ENCODE measurements at regions not wholly inside any gene's neighbourhood (a gene's known extent, or its start where the extent isn't known, plus 50 kb on each side); places are given as distances from the start of the nearest gene placed in this dataset.

GRCh38 chr6:67345946-67346345 is 1289.1 kb upstream of the ADGRB3 start:
- no peak overlapping the region for H3K27ac ChIP-seq (ENCODE audit: low read depth, low read length)
- H3K9me3 ChIP-seq (ENCODE audit: control insufficient read depth in 3 of 3, low read length in 3 of 3): peaks cover 0 to 3% (median 0%) of the 10 kb centered on the region in 3 donors
- H3K27me3 ChIP-seq (ENCODE audit: control insufficient read depth in 3 of 3, insufficient read depth in 3 of 3, low read length in 3 of 3): no peaks in the 10 kb centered on the region
- H3K4me1 ChIP-seq (ENCODE audit: control insufficient read depth in 3 of 3, insufficient read depth in 3 of 3, low read length in 3 of 3): no peaks in the 10 kb centered on the region
- no peak overlapping the region for H3K4me3 ChIP-seq (ENCODE audit: low read length in 3 of 3)
- no peak overlapping the region for H3K9ac ChIP-seq (ENCODE audit: low read depth in 1 of 3, low read length in 3 of 3)
- H3K36me3 ChIP-seq (ENCODE audit: control insufficient read depth in 3 of 3, insufficient read depth in 3 of 3, low read length in 3 of 3): no peaks in the 10 kb centered on the region

GRCh38 chr6:67336014-67336413 is 1299.1 kb upstream of the ADGRB3 start:
- H3K4me3 ChIP-seq (ENCODE audit: low read length in 3 of 3): no peak overlapping the region
- no peaks in the 10 kb centered on the region for H3K27me3 ChIP-seq (ENCODE audit: control insufficient read depth in 3 of 3, insufficient read depth in 3 of 3, low read length in 3 of 3)
- no peaks in the 10 kb centered on the region for H3K36me3 ChIP-seq (ENCODE audit: control insufficient read depth in 3 of 3, insufficient read depth in 3 of 3, low read length in 3 of 3)

GRCh38 chr6:67331304-67331703 is 1303.8 kb upstream of the ADGRB3 start:
- no peaks in the 10 kb centered on the region for H3K36me3 ChIP-seq (ENCODE audit: control insufficient read depth in 3 of 3, insufficient read depth in 3 of 3, low read length in 3 of 3)
- H3K4me1 ChIP-seq (ENCODE audit: control insufficient read depth in 3 of 3, insufficient read depth in 3 of 3, low read length in 3 of 3): no peaks in the 10 kb centered on the region
- no peak overlapping the region for H3K9ac ChIP-seq (ENCODE audit: low read depth in 1 of 3, low read length in 3 of 3)
- no peaks in the 10 kb centered on the region for H3K9me3 ChIP-seq (ENCODE audit: control insufficient read depth in 3 of 3, low read length in 3 of 3)
- H3K4me3 ChIP-seq (ENCODE audit: low read length in 3 of 3): no peak overlapping the region
- H3K27me3 ChIP-seq (ENCODE audit: control insufficient read depth in 3 of 3, insufficient read depth in 3 of 3, low read length in 3 of 3): no peaks in the 10 kb centered on the region
- no peak overlapping the region for H3K27ac ChIP-seq (ENCODE audit: low read depth, low read length)

More at GRCh38 chr6:67336014-67336413, 1299.1 kb upstream of the ADGRB3 start:
- Histone ChIP-seq H3K27ac (ENCODE audit: low read depth, low read length) (no peak overlapping the region), H3K9ac (ENCODE audit: low read depth in 1 of 3, low read length in 3 of 3) (no peak overlapping the region), H3K9me3 (ENCODE audit: control insufficient read depth in 3 of 3, low read length in 3 of 3) (no peaks in the 10 kb centered on the region), H3K4me1 (ENCODE audit: control insufficient read depth in 3 of 3, insufficient read depth in 3 of 3, low read length in 3 of 3) (no peaks in the 10 kb centered on the region)

GRCh38 chr6:67328269-67328668 is 1306.8 kb upstream of the ADGRB3 start:
- no peaks in the 10 kb centered on the region for H3K4me1 ChIP-seq (ENCODE audit: control insufficient read depth in 3 of 3, insufficient read depth in 3 of 3, low read length in 3 of 3)
- H3K9ac ChIP-seq (ENCODE audit: low read depth in 1 of 3, low read length in 3 of 3): no peak overlapping the region
- no peaks in the 10 kb centered on the region for H3K9me3 ChIP-seq (ENCODE audit: control insufficient read depth in 3 of 3, low read length in 3 of 3)
- H3K27me3 ChIP-seq (ENCODE audit: control insufficient read depth in 3 of 3, insufficient read depth in 3 of 3, low read length in 3 of 3): no peaks in the 10 kb centered on the region
- H3K36me3 ChIP-seq (ENCODE audit: control insufficient read depth in 3 of 3, insufficient read depth in 3 of 3, low read length in 3 of 3): no peaks in the 10 kb centered on the region
- no peak overlapping the region for H3K4me3 ChIP-seq (ENCODE audit: low read length in 3 of 3)
- no peak overlapping the region for H3K27ac ChIP-seq (ENCODE audit: low read depth, low read length)

- H3K4me1 ChIP-seq (ENCODE audit: control insufficient read depth in 3 of 3, insufficient read depth in 3 of 3, low read length in 3 of 3): no peaks in the 10 kb centered on the region
- no peak overlapping the region for H3K27ac ChIP-seq (ENCODE audit: low read depth, low read length)
- no peak overlapping the region for H3K9ac ChIP-seq (ENCODE audit: low read depth in 1 of 3, low read length in 3 of 3)
- no peaks in the 10 kb centered on the region for H3K36me3 ChIP-seq (ENCODE audit: control insufficient read depth in 3 of 3, insufficient read depth in 3 of 3, low read length in 3 of 3)
- H3K27me3 ChIP-seq (ENCODE audit: control insufficient read depth in 3 of 3, insufficient read depth in 3 of 3, low read length in 3 of 3): no peaks in the 10 kb centered on the region
- H3K4me3 ChIP-seq (ENCODE audit: low read length in 3 of 3): no peak overlapping the region
- peaks cover 0 to 3% (median 0%) of the 10 kb centered on the region in 3 donors for H3K9me3 ChIP-seq (ENCODE audit: control insufficient read depth in 3 of 3, low read length in 3 of 3)
These were observed 1334.5 kb upstream of the ADGRB3 start for GRCh38 chr6:67300430-67301040.

GRCh38 chr6:67292169-67292568 is 1342.9 kb upstream of the ADGRB3 start:
- H3K27ac ChIP-seq (ENCODE audit: low read depth, low read length): no peak overlapping the region
- no peak overlapping the region for H3K4me3 ChIP-seq (ENCODE audit: low read length in 3 of 3)
- no peak overlapping the region for H3K9ac ChIP-seq (ENCODE audit: low read depth in 1 of 3, low read length in 3 of 3)
- H3K9me3 ChIP-seq (ENCODE audit: control insufficient read depth in 3 of 3, low read length in 3 of 3): peaks cover 0 to 3% (median 0%) of the 10 kb centered on the region in 3 donors
- H3K27me3 ChIP-seq (ENCODE audit: control insufficient read depth in 3 of 3, insufficient read depth in 3 of 3, low read length in 3 of 3): no peaks in the 10 kb centered on the region
- no peaks in the 10 kb centered on the region for H3K4me1 ChIP-seq (ENCODE audit: control insufficient read depth in 3 of 3, insufficient read depth in 3 of 3, low read length in 3 of 3)
- H3K36me3 ChIP-seq (ENCODE audit: control insufficient read depth in 3 of 3, insufficient read depth in 3 of 3, low read length in 3 of 3): no peaks in the 10 kb centered on the region

GRCh38 chr6:67287566-67287965 is 1347.5 kb upstream of the ADGRB3 start:
- H3K4me3 ChIP-seq (ENCODE audit: low read length in 3 of 3): no peak overlapping the region
- no peak overlapping the region for H3K9ac ChIP-seq (ENCODE audit: low read depth in 1 of 3, low read length in 3 of 3)
- H3K4me1 ChIP-seq (ENCODE audit: control insufficient read depth in 3 of 3, insufficient read depth in 3 of 3, low read length in 3 of 3): no peaks in the 10 kb centered on the region
- no peaks in the 10 kb centered on the region for H3K36me3 ChIP-seq (ENCODE audit: control insufficient read depth in 3 of 3, insufficient read depth in 3 of 3, low read length in 3 of 3)
- no peaks in the 10 kb centered on the region for H3K9me3 ChIP-seq (ENCODE audit: control insufficient read depth in 3 of 3, low read length in 3 of 3)
- no peak overlapping the region for H3K27ac ChIP-seq (ENCODE audit: low read depth, low read length)
- no peaks in the 10 kb centered on the region for H3K27me3 ChIP-seq (ENCODE audit: control insufficient read depth in 3 of 3, insufficient read depth in 3 of 3, low read length in 3 of 3)

- no peaks in the 10 kb centered on the region for H3K36me3 ChIP-seq (ENCODE audit: control insufficient read depth in 3 of 3, insufficient read depth in 3 of 3, low read length in 3 of 3)
- H3K4me1 ChIP-seq (ENCODE audit: control insufficient read depth in 3 of 3, insufficient read depth in 3 of 3, low read length in 3 of 3): no peaks in the 10 kb centered on the region
- H3K27me3 ChIP-seq (ENCODE audit: control insufficient read depth in 3 of 3, insufficient read depth in 3 of 3, low read length in 3 of 3): no peaks in the 10 kb centered on the region
- H3K27ac ChIP-seq (ENCODE audit: low read depth, low read length): no peak overlapping the region
- no peaks in the 10 kb centered on the region for H3K9me3 ChIP-seq (ENCODE audit: control insufficient read depth in 3 of 3, low read length in 3 of 3)
- H3K9ac ChIP-seq (ENCODE audit: low read depth in 1 of 3, low read length in 3 of 3): no peak overlapping the region
- no peak overlapping the region for H3K4me3 ChIP-seq (ENCODE audit: low read length in 3 of 3)
These were observed 1349.1 kb upstream of the ADGRB3 start for GRCh38 chr6:67285770-67286495.

- Histone ChIP-seq H3K4me1 (ENCODE audit: control insufficient read depth in 3 of 3, insufficient read depth in 3 of 3, low read length in 3 of 3) (no peaks in the 10 kb centered on the region), H3K4me3 (ENCODE audit: low read length in 3 of 3) (no peak overlapping the region), H3K27me3 (ENCODE audit: control insufficient read depth in 3 of 3, insufficient read depth in 3 of 3, low read length in 3 of 3) (no peaks in the 10 kb centered on the region), H3K27ac (ENCODE audit: low read depth, low read length) (no peak overlapping the region), H3K9ac (ENCODE audit: low read depth in 1 of 3, low read length in 3 of 3) (no peak overlapping the region), H3K9me3 (ENCODE audit: control insufficient read depth in 3 of 3, low read length in 3 of 3) (no peaks in the 10 kb centered on the region), H3K36me3 (ENCODE audit: control insufficient read depth in 3 of 3, insufficient read depth in 3 of 3, low read length in 3 of 3) (no peaks in the 10 kb centered on the region)
These were observed 1357.8 kb upstream of the ADGRB3 start for GRCh38 chr6:67277312-67277711.

GRCh38 chr6:67265996-67266921 is 1368.8 kb upstream of the ADGRB3 start:
- no peak overlapping the region for H3K27ac ChIP-seq (ENCODE audit: low read depth, low read length)
- H3K9ac ChIP-seq (ENCODE audit: low read depth in 1 of 3, low read length in 3 of 3): no peak overlapping the region
- no peak overlapping the region for H3K4me3 ChIP-seq (ENCODE audit: low read length in 3 of 3)
- no peaks in the 10 kb centered on the region for H3K4me1 ChIP-seq (ENCODE audit: control insufficient read depth in 3 of 3, insufficient read depth in 3 of 3, low read length in 3 of 3)
- H3K27me3 ChIP-seq (ENCODE audit: control insufficient read depth in 3 of 3, insufficient read depth in 3 of 3, low read length in 3 of 3): no peaks in the 10 kb centered on the region
- no peaks in the 10 kb centered on the region for H3K36me3 ChIP-seq (ENCODE audit: control insufficient read depth in 3 of 3, insufficient read depth in 3 of 3, low read length in 3 of 3)
- peaks cover 0 to 2% (median 0%) of the 10 kb centered on the region in 3 donors for H3K9me3 ChIP-seq (ENCODE audit: control insufficient read depth in 3 of 3, low read length in 3 of 3)
